ENCODE measurements at regions not wholly inside any gene's neighbourhood (a gene's known extent, or its start where the extent isn't known, plus 50 kb on each side); places are given as distances from the start of the nearest gene placed in this dataset.

- TF ChIP-seq ZNF449 (tag by site-specific recombination; IDR thresholded peaks at IDR 0.05) = no peak
- no peak for TF ChIP-seq ZNF645 (tag by site-specific recombination; IDR thresholded peaks at IDR 0.05)
- TF ChIP-seq ZNF548 (tag by site-specific recombination; IDR thresholded peaks at IDR 0.05) = no peak
- no peak for TF ChIP-seq BCL6B (tag by site-specific recombination; IDR thresholded peaks at IDR 0.05)
- TF ChIP-seq ZNF324 (tag by site-specific recombination; IDR thresholded peaks at IDR 0.05) = no peak
- TF ChIP-seq ZNF362 (tag by site-specific recombination; IDR thresholded peaks at IDR 0.05) = no peak
- no peak for TF ChIP-seq ZNF221 (tag by site-specific recombination; IDR thresholded peaks at IDR 0.05; ENCODE audit: borderline replicate concordance)
- no peak for TF ChIP-seq ZNF549 (tag by site-specific recombination; IDR thresholded peaks at IDR 0.05)
- TF ChIP-seq EGR2 (tag by site-specific recombination; IDR thresholded peaks at IDR 0.05; ENCODE audit: low read depth) = no peak
These were observed 182.0 kb downstream of the GRB14 start (continued) for GRCh38 chr2:164439235-164439634.

GRCh38 chr2:164438490-164439205 is 182.6 kb downstream of the GRB14 start:
- TF ChIP-seq PRDM1 (tag by site-specific recombination; IDR thresholded peaks at IDR 0.05) (no peak), GLI2 (tag by site-specific recombination; IDR thresholded peaks at IDR 0.05; ENCODE audit: borderline replicate concordance, low read depth) (no peak), ZNF362 (tag by site-specific recombination; IDR thresholded peaks at IDR 0.05) (no peak), ZNF19 (tag by site-specific recombination; IDR thresholded peaks at IDR 0.05; ENCODE audit: low read depth) (no peak)
- CTCF ChIA-PET = no interaction called here
- POLR2A ChIA-PET = no interaction called here
- Histone ChIP-seq H3K27ac (ENCODE audit: extremely low read depth, low read depth, low read length) (no peak overlapping the region), H3K36me3 (ENCODE audit: control insufficient read depth in 2 of 2, insufficient read depth in 1 of 2, low read length in 2 of 2) (no peaks in the 10 kb centered on the region), H3K4me1 (ENCODE audit: control insufficient read depth, insufficient read depth, low read length) (no peaks in the 10 kb centered on the region), H3K9me3 (ENCODE audit: control insufficient read depth, insufficient read depth, low read depth, low read length) (no peaks in the 10 kb centered on the region), H3K4me3 (ENCODE audit: low read depth, low read length) (no peak overlapping the region)

GRCh38 chr2:164436131-164436530 is 185.2 kb downstream of the GRB14 start:
- Histone ChIP-seq H3K27ac (ENCODE audit: extremely low read depth, low read depth, low read length) (no peak overlapping the region), H3K36me3 (ENCODE audit: control insufficient read depth in 2 of 2, insufficient read depth in 1 of 2, low read length in 2 of 2) (no peaks in the 10 kb centered on the region), H3K4me1 (ENCODE audit: control insufficient read depth, insufficient read depth, low read length) (no peaks in the 10 kb centered on the region), H3K9me3 (ENCODE audit: control insufficient read depth, insufficient read depth, low read depth, low read length) (no peaks in the 10 kb centered on the region), H3K4me3 (ENCODE audit: low read depth, low read length) (no peak overlapping the region)
- no peak for TF ChIP-seq ZNF561 (tag by site-specific recombination; IDR thresholded peaks at IDR 0.05; ENCODE audit: borderline replicate concordance)
- no peak for TF ChIP-seq ZNF121 (tag by site-specific recombination; IDR thresholded peaks at IDR 0.05)
- no peak for TF ChIP-seq ZNF843 (tag by site-specific recombination; IDR thresholded peaks at IDR 0.05)
- no peak for TF ChIP-seq ZNF239 (tag by site-specific recombination; IDR thresholded peaks at IDR 0.05)
- TF ChIP-seq TCF7L2 (IDR thresholded peaks at IDR 0.05; ENCODE audit: borderline replicate concordance, low read depth, low read length) = no peak
- no peak for TF ChIP-seq ZNF114 (tag by site-specific recombination; IDR thresholded peaks at IDR 0.05)
- TF ChIP-seq ZBTB49 (tag by site-specific recombination; IDR thresholded peaks at IDR 0.05; ENCODE audit: low read depth) = no peak
- TF ChIP-seq ZNF335 (tag by site-specific recombination; conservative IDR thresholded peaks at IDR 0.05) = no peak
- TF ChIP-seq ZXDB (tag by site-specific recombination; IDR thresholded peaks at IDR 0.05) = no peak
- POLR2A ChIA-PET = no interaction called here
- CTCF ChIA-PET = interaction anchor here (1.0 kb wide), 1 partner anchor 8 kb away, joined by 5 read pairs; no protein-coding TSS in a partner anchor

All from HEK293 (cell line).